IPS DF 4.7 (cell line): ENCODE measurements at regions not wholly inside any gene's neighbourhood (a gene's known extent, or its start where the extent isn't known, plus 50 kb on each side); places are given as distances from the start of the nearest gene placed in this dataset.
"Not testable (repeated sequence)": the region's sequence is repeated elsewhere in the genome, so short reads cannot be mapped to it uniquely, and the experiment has no call there.

Experiments used
- DNase-seq: peaks from one replicate; pipeline ENCODE4 v3.0.0-alpha.2; 2013; ENCODE audit warnings: low spot score; ENCODE audit errors: extremely low read depth

DNA sequence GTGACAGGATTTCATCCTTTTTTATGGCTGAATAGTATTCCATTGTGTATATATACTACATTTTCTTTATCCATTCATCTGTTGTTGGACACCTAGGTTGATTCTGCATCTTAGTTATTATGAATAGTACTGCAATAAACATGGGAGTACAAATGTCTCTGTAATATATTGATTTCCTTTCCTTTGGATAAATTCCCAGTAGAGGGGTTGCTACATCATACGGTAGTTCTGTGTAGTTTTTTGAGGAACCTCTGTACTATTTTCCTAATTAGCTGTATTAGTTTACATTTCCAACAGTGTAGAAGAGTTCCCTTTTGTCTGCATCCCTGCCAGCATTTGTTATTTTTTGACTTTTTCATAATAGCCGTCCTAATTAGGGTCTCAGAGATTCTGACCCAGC is 201.3 kb downstream of the GIPC2 start:
- no peak for DNase-seq

DNA sequence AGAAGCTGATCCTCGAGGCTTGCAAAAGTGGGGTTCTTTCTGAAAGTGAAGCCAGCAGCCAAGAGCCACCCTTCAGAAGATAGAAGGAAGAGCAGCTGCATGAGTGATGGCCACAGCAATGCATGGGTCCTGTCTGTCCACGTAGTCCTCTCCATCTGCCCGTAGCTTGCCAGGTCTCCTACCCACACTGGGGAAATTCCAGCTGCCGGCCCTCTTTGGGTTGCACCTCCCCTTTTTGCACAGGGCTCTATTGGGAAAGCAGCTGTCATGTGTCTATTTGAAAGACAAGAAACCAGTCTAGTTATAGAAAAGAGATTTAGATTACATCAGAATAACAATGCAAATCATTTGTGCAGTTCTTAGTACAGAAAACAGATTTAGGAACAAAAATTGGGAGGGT is 204.4 kb downstream of the GIPC2 start:
- DNase-seq = no peak

DNA sequence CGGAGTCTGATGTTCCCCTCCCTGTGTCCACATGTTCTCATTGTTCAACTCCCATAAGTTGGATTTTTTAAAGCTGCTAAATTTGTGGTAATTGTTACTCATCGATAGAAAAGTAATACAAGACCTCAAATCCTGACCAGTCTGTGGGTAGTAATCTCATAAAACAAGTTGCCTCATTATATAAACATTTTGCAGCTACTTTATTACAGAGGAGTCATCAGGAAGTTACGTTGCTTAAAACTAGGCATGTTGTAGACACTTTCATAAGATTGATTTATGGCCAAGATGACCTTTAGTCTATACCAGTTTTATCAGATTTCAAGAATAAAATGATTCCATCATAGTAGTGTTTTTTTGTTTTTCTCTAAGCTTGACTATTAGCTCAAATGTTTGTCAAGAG is 208.8 kb downstream of the GIPC2 start:
- no peak for DNase-seq

DNA sequence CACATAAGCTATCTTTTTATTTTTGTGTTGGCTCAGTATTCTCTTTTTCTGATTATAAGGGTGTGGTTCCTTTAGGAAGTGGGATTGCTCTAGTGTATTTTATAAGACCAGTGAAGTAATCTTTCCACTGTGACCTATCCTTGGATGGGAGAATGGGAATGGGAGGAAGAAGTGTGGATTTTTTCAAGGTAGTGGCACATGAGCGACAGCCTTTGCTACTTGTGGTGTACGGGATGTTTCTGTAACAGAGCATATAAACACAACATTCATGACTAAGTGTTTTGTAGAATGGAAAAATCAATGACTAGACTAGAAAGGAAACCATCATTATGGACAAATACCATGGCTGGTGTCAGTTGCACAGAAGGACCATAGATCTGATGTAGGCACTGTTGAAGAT is 209.6 kb downstream of the GIPC2 start:
- no peak for DNase-seq

DNA sequence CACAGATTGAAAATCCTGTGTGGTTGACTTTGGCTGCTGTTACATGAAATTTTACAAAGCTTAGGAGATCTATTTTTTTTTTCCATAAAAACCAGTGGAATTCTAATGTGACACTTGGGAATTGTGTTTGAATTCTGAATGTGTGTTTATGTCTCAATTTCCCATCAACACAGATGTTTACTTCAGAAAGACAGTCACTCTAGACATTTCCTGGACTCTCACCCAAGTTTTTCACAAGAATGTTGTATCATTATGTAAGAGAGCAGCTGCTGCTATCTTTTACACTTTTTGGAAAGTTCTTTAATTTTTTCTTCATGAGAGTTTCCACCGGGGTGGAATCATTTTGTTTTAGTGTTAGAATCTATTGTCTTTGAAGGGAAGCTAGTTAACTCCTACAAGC is 210.1 kb downstream of the GIPC2 start:
- no peak for DNase-seq

DNA sequence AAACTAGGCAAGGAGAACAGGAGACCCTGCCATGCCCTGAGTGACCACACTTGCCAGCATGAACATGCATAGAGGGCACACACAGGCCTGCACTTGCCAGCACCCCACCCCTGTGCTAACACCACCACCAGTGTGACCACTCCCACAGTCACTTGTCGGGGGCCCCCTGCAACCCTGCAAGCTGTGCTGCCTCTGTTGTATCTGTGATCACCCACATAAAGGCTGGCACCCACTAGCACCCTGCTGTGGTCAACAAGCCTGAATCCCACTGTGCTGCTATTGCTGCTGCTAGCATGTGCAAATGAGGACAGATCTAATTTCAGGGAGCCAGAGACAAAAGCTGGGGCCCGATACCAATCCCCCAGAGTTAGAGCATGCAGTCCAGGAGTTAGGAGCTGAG is 217.7 kb downstream of the GIPC2 start:
- DNase-seq = no peak

DNA sequence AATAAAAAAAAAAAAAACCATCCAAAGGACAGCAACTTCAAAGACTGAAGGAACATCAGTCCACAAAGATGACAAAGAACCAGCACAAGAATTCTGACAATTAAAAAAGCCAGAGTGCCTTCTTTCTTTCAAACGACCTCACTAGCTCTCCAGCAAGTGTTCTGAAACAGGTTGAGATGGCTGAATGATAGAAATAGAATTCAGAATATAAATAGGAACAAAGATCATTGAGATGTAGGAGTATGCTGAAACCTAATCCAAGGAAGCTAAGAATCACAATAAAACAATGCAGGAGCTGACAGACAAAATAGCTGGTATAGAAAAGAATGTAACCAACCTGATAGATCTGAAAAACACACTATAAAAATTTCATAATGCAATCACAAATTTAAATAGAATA is 218.2 kb downstream of the GIPC2 start:
- DNase-seq = no peak

DNA sequence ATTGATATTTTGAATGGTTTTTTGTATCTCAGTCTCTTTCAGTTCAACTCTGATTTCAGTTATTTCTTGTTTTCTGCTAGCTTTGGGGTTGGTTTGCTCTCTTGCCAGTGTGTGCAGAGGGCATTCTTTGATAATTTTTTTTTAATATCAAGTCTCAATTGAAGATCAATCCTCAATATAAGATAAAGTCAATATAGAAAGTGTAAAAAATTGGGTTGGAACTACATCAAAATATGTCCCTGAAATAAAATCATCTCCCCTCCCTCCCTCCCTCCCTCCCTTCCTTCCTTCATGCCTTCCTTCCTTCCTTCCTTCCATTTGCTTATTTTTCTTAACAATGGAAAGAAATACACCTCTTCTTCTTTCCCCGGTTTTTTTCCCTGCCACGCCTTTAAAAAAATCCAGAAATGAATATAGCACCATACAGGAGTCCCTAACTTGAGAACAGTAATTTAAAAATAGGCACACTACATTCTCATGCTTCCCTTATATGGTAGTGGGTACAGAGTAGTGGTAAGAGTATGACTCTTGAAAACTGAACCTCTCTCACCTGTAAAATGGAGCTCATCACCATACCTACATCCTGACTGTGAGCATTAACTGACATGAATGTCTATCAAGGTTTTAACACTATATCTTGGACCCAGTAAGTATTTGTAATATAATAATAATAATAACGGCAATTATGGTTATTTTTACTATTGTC is 221.9 kb downstream of the GIPC2 start:
- DNase-seq = no peak

DNA sequence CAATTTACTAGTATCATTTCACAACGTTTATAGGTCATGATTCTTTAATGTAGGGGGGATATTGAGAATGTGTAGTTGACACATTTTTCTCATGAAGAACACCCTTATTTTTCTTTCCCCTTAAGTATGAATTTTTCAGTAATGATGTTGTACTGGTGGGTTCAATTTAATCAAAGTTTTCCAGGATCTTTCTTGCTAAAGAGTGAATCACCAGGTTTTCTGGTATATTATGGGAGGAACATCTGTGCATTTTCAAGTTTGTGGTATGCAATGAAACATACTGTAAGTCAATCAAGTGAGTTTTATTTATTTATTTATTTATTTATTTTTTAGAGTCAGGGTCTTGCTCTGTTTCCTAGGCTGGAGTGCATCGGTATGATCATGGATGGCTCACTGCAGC is 221.2 kb upstream of the PTGFR start:
- DNase-seq = no peak

DNA sequence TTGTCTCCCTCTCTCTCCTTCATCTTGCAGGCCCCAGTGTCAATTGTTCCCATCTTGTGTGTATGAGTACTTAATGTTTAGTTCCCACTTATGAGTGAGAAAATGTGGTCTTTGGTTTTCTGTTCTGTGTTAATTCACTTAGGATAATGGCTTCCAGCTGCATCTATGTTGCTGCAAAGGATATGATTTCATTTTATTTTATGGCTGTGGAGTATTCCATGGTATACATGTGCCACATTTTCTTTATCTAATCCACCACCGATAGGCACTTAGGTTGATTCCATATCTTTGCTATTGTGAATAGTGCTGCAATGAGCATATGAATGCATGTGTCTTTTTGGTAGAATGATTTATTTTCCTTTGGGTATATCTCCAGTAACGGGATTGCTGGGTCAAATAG is 219.4 kb upstream of the PTGFR start:
- DNase-seq = not testable (repeated sequence)

DNA sequence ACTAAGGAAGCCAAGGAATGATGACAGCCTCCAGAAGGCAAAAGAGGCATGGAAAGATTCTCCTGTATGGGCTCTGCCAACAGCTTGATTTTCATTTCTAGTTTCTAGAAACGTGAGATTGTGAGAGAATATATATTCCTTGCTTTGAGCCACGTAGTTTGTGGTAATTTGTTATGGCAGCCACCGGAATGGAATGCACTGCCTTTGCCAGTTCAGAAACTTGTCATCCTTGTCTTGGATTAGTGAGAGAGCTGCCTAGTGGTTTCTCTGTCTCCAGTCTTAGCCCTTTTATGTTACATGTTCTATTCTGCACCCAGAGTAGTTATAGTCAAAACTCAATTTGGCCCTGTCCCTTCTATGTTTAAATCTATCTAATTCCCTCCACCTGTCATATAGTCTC is 216.0 kb upstream of the PTGFR start:
- DNase-seq = no peak

DNA sequence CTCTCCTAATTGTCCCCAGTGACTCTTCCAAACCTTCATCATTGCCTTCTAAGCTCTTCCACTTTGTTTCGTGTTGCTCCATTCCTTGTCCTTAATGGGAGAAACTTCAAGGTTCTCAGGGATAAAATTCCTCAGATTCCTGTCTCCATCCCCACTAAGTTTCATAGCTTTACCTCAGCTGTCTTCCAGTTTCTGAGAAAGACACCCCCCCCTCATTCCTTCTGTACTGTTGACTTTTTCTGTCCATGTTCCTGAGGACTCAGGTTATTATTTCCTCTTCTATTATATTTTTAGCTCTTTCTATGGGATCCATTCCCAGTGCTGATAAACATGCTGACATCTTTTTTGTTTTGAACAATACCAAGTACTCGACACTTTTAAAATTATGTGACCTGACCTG is 215.3 kb upstream of the PTGFR start:
- DNase-seq = no peak

DNA sequence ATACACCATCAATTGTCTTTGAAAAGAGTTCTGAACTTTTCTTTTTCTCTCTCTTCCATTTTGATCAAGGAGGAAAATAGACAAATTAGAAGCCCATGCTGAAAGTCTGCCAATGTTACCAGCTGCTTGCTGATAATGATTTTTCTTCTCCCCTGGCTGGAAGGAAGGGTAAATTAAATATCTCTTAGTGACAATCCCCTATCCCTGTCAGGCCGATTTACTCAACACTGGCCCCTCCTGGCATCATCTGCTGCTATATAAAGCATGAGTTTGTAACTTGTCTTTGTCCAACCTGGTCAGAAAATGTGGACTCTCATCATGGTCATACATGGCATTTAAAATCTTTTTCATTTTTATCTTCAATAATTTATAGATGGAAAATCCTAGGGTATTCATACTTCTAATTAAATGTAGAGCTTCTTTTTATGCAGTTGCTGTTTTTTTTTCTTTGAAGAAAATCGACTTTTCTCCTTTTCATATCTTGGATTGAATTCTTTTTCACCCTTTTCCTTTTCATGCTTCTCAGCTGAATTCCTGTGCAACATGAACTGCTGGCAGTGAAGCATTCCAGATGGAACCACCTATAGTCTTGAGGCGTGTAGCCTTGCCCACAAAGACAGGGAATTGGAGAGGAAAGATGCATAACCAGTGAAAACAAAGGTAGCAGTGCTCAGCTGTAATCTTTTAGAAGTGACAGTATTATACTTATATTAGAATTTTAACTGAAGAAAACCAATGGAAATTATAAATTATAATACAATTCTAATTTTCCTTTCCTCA is 214.7 kb upstream of the PTGFR start:
- DNase-seq = no peak

DNA sequence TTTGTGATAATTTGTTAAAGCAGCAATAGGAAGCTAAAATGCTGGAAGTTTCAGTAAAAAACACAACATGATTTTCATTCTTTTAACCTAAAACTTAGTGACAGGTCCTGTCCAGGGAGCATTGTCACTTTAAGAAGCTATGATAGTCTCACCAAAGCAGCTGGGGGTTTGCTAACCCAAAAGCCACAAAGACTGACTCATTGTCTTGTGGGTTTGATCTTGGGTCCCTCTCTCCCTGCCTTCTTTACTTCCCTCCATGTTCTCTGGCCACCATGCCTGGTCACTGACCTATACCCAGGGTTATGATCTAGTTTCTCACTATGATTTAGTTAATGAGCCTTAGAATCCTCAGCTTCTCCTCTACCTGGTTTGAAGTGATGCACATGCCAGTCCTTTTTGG is 213.5 kb upstream of the PTGFR start:
- no peak for DNase-seq

DNA sequence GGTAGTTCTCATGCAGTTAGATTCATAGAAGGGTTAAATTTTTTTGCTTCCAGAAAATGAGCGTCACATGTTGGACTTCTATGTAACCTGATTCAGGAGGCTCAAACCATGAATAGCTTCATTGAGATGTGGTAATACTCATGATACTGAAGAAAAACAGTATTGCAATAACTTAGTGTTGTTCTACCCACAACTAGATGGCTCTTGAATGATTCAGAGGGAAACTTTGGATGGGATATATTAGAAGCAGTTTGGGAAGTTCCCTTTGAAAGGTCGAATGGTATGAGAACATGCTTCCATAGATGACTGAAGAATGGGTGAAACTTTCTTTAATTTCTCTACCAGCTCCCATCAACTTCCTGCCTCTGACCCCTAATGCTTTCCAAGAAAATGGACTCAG is 211.7 kb upstream of the PTGFR start:
- DNase-seq = no peak

DNA sequence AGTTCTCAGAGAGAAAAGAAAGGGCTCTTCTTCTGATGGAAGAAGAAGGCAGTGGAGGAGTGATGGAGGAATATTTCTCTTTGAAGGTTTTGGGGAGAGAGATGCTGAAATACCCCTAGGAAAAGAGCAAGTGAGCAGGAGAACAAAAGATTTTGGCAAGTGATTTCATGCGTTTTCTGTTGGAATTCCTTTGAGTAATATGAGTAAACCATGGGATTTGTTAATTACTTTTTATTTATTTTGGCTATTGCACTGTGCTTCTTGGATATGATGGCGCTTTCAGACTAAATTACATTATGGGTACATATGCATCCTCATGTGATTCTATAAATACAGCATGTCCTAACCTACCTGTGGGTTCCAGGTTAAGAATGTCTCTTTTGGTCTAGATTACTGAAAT is 210.1 kb upstream of the PTGFR start:
- no peak for DNase-seq

DNA sequence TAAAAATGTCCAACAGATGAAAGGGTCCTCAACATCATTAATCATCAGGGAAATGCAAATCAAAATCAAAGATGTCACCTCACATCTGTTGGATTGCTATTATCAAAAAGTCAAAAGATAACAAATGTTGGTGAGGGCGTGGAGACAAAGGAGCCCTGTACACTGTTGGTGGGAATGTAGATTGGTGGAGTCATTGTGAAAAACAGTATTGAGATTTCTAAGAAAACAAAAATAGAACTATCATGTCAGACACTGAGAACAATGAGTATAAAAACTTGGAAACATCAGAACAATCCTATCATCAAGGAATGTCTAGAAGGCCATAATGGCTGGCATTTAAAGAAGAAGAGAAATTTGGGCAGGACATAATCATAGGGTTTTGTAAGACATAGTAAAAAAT is 209.2 kb upstream of the PTGFR start:
- no peak for DNase-seq

DNA sequence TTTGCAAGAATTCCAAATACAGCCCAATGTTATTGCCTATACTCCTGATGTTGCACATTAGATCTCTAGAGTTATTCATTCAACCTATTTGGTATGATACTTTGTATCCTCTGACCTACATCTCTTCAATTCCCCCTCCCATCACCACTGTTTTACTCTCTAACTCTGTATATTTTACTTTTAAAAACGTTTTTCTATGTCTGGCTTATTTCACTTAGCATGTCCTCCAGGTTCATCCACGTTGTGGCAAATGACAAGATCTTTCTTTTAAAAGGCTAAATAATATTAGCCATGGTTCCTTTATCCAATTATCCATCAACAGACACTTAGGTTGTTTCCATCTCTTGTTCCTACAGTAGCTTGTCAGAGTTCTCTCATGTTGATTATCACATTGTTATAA is 207.1 kb upstream of the PTGFR start:
- no peak for DNase-seq

DNA sequence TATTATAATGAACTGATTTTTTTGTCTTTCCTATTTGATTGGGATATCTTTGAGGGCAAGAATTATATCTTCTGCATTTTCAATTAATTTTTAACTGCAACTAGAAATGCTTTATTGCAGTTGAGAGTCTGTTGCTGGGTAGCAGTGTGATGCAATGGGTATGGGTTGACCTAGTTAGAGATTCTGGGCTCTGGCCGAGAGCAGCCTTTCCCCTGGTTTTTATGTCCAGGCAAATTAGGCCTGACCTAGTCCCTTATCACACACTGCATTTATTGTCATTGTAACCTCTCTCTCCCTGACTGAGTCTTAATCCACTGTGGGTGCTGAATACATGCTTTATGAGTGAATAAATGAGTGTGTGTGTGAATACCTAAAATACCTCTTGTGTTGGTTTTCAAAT is 206.4 kb upstream of the PTGFR start:
- no peak for DNase-seq

DNA sequence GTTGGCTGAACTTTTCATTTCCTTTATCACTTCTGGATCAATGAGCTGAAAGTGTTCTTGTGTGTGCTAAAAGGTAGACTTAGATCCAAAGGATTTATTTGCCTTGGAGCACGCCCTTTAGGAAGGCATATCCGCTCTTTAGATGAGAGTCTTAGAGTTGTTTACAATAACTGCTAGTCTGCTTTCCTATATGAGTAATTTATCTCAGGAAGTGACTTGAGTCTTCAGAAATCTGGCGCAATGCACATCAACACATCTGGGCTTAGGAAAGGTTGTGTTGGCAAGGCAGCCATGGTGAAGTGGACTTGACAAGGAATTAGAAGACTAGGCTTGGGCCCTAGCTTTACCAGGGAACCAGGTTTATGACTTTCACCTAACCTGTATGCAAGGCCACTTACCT is 204.1 kb upstream of the PTGFR start:
- no peak for DNase-seq

DNA sequence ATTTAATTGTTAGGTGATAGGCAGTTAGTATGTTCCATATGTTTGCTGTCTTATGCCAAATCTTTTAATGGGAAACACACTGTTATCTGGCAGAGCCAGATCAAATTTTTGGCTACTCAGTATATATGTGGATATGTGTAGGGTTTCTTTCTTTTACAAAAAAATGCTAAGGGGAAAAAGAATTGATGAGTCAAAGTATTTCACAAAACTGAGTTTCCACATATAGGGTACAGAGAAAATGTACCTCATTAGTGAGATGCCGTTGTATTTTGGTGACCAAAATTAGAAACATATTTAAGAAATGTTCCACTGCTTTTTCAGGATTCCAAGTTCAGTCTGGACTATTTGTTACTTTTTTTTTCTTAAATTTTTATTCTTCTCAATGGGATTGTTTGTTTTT is 201.2 kb upstream of the PTGFR start:
- no peak for DNase-seq

DNA sequence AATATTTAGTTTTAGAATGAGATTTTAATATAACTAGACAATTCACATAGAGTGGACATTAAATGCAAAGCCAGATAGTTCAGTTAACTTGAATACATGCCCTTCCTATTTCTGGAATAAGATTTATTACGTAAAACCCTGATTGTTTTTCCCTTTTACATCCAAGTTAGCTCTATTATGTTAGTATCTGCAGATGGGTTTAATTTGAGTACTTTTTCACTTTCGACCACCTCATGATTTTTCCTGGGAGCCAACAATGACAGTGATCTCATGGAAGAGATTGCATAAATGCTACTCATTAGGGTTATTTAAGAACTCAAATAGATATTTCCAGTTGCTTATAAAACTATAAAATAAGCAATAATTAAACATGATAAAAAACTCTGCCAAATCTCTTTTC is 199.4 kb upstream of the PTGFR start:
- no peak for DNase-seq

DNA sequence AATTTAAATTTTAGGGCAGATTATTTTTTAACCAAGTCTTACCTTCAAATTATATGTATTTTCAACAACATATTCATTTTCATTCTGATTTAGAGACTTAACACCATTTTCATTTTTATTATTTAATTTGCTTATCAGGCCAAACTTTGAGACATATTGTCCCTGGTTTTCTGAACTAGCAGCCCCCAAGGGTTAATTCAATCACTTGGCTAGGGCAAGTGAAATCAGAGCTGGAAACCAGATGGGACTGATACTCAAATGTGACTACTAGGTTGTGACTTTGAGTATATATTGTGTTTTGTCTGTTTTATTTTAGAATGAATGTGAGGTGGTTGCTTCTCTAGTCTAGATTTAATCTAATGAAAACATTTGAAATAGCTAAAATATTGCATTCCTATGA is 198.9 kb upstream of the PTGFR start:
- DNase-seq = no peak
